OCI-LY1 (cell line): ENCODE measurements at regions not wholly inside any gene's neighbourhood (a gene's known extent, or its start where the extent isn't known, plus 50 kb on each side); places are given as distances from the start of the nearest gene placed in this dataset.

ENCODE experiments used
- H2AFZ ChIP-seq: fragments of 200-600 bp; sonication (generic), shearing (Covaris generic); 2 replicates; pipeline ENCODE4 v1.6.0; 2014; ENCODE audit warnings: antibody characterized with exemption, mild to moderate bottlenecking, low read length
- H3F3A ChIP-seq: fragments of 200-600 bp; sonication (generic), shearing (Covaris generic); 2 replicates; pipeline ENCODE4 v1.6.0; 2014; ENCODE audit warnings: mild to moderate bottlenecking, antibody characterized with exemption, low read length, moderate library complexity; ENCODE audit not compliant: insufficient read depth
- H3K27ac ChIP-seq: fragments of 200-600 bp; sonication (generic); 2 replicates; pipeline ENCODE4 v1.5.1; 2014; ENCODE audit warnings: low read length, mixed run types, mild to moderate bottlenecking, low read depth; ENCODE audit not compliant: poor library complexity, severe bottlenecking
- H3K27me3 ChIP-seq: fragments of 200-600 bp; sonication (generic); 2 replicates; pipeline ENCODE4 v1.6.0; 2014; ENCODE audit warnings: antibody characterized with exemption, mild to moderate bottlenecking, low read length, moderate library complexity; ENCODE audit not compliant: insufficient read depth
- H3K36me3 ChIP-seq: fragments of 200-600 bp; sonication (generic); 2 replicates; pipeline ENCODE4 v1.6.1; 2014; ENCODE audit warnings: mild to moderate bottlenecking, antibody characterized with exemption, low read length, moderate library complexity, mixed read lengths; ENCODE audit not compliant: insufficient read depth
- H3K4me1 ChIP-seq: fragments of 200-600 bp; sonication (generic); 2 replicates; pipeline ENCODE4 v1.5.1; 2014; ENCODE audit warnings: mild to moderate bottlenecking, low read length, moderate library complexity; ENCODE audit not compliant: insufficient read depth, severe bottlenecking
- H3K4me2 ChIP-seq: fragments of 200-600 bp; sonication (generic), shearing (Covaris generic); 2 replicates; pipeline ENCODE4 v1.6.1; 2014; ENCODE audit warnings: low read length
- H3K4me3 ChIP-seq: fragments of 200-600 bp; sonication (generic); 2 replicates; pipeline ENCODE4 v1.5.1; 2014; ENCODE audit warnings: low read length, low read depth, mild to moderate bottlenecking, mixed read lengths; ENCODE audit not compliant: poor library complexity, severe bottlenecking
- H3K79me2 ChIP-seq: fragments of 200-600 bp; shearing (Covaris generic); 2 replicates; pipeline ENCODE4 v1.6.1; 2016; ENCODE audit warnings: mixed run types, low read length, mixed read lengths; ENCODE audit not compliant: insufficient read depth
- H3K9ac ChIP-seq: fragments of 200-600 bp; sonication (generic), shearing (Covaris generic); 2 replicates; pipeline ENCODE4 v1.6.1; 2014; ENCODE audit warnings: mild to moderate bottlenecking, low read length, mixed read lengths
- H3K9me2 ChIP-seq: fragments of 200-600 bp; sonication (generic), shearing (Covaris generic); 2 replicates; pipeline ENCODE4 v1.6.1; 2014; ENCODE audit warnings: low read depth, mild to moderate bottlenecking, low read length, mixed read lengths
- H3K9me3 ChIP-seq: fragments of 200-600 bp; shearing (Covaris generic); 2 replicates; pipeline ENCODE4 v1.6.1; 2014; ENCODE audit warnings: low read length, mixed read lengths
- H4K20me1 ChIP-seq: fragments of 200-600 bp; sonication (generic), shearing (Covaris generic); 2 replicates; pipeline ENCODE4 v1.6.0; 2016; ENCODE audit warnings: mild to moderate bottlenecking, low read length; ENCODE audit not compliant: insufficient read depth
- EZH2 ChIP-seq: fragments of 200-600 bp; sonication (generic), shearing (Covaris generic); IDR thresholded peaks from 2 replicates; pipeline ENCODE4 v1.8.0; 2017; ENCODE audit warnings: borderline replicate concordance, mixed run types, mild to moderate bottlenecking, antibody characterized with exemption, low read length, moderate library complexity, mixed read lengths
- TF ChIP-seq, protein P1 (sequence below): fragments of 200-600 bp; sonication (generic), shearing (Covaris generic); IDR thresholded peaks from 2 replicates; pipeline ENCODE4 v1.5.1; 2017; ENCODE audit warnings: mild to moderate bottlenecking, antibody characterized with exemption, low read length, moderate library complexity, mixed read lengths

DNA sequence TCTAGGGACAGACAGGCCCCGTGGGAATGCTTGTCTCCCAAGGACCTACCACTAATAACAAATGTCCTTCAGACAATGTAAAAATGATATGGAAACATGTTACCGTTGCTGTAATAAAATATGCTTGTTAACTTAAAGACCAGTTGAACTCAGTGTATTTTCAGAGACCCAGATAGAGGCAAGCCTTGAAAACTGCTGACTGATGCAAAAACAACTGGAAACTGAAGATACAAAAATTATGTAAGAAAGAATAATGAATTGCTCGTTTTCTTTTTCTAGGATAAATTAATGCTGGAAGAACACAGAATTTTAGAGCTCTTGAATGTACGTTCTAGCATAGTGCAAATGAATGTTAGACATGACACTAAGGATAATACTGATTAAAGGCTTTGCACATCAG, 311.5 kb upstream of the MAN1A1 start:
- H3K27ac ChIP-seq: no peak overlapping the region
- no peaks in the 10 kb centered on the region for H3K36me3 ChIP-seq
- no peaks in the 10 kb centered on the region for H3F3A ChIP-seq
- no peaks in the 10 kb centered on the region for H3K9me3 ChIP-seq
- H3K4me2 ChIP-seq: no peak overlapping the region
- H3K79me2 ChIP-seq: no peaks in the 10 kb centered on the region
- no peak overlapping the region for H3K9ac ChIP-seq
- H3K4me3 ChIP-seq: no peak overlapping the region
- no peaks in the 10 kb centered on the region for H4K20me1 ChIP-seq
- TF ChIP-seq, protein P1, sequence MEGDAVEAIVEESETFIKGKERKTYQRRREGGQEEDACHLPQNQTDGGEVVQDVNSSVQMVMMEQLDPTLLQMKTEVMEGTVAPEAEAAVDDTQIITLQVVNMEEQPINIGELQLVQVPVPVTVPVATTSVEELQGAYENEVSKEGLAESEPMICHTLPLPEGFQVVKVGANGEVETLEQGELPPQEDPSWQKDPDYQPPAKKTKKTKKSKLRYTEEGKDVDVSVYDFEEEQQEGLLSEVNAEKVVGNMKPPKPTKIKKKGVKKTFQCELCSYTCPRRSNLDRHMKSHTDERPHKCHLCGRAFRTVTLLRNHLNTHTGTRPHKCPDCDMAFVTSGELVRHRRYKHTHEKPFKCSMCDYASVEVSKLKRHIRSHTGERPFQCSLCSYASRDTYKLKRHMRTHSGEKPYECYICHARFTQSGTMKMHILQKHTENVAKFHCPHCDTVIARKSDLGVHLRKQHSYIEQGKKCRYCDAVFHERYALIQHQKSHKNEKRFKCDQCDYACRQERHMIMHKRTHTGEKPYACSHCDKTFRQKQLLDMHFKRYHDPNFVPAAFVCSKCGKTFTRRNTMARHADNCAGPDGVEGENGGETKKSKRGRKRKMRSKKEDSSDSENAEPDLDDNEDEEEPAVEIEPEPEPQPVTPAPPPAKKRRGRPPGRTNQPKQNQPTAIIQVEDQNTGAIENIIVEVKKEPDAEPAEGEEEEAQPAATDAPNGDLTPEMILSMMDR: no peak
- TF ChIP-seq EZH2: no peak
- no peaks in the 10 kb centered on the region for H3K27me3 ChIP-seq
- H3K9me2 ChIP-seq: no peaks in the 10 kb centered on the region
- no peak overlapping the region for H2AFZ ChIP-seq
- H3K4me1 ChIP-seq: no peaks in the 10 kb centered on the region

DNA sequence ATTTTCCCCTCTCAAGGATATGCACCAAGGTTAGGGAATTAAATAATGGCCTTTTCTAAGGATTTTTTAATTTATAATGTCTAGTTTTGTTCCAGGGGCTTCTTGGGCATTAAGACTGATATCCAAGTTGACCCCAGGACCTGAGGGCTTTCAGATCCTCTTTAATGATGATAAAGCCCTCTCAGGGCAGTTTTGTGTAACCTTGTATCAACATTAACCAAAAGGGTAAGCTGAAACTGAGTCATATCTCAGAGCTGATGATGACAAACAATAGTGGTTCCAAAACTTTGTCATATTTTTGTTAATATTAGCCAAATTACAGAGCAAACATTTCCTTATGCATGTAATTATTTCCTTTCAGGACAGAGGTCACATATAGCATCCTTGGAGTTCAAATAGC, 309.4 kb upstream of the MAN1A1 start:
- H3K4me2 ChIP-seq: no peak overlapping the region
- no peaks in the 10 kb centered on the region for H3K9me3 ChIP-seq
- H3K36me3 ChIP-seq: no peaks in the 10 kb centered on the region
- H3K9ac ChIP-seq: no peak overlapping the region
- no peaks in the 10 kb centered on the region for H3K79me2 ChIP-seq
- H2AFZ ChIP-seq: no peak overlapping the region
- H3K9me2 ChIP-seq: no peaks in the 10 kb centered on the region
- no peaks in the 10 kb centered on the region for H3F3A ChIP-seq
- no peaks in the 10 kb centered on the region for H4K20me1 ChIP-seq
- no peak overlapping the region for H3K27ac ChIP-seq
- H3K4me1 ChIP-seq: no peaks in the 10 kb centered on the region
- no peak for TF ChIP-seq EZH2
- TF ChIP-seq, protein P1: no peak
- no peaks in the 10 kb centered on the region for H3K27me3 ChIP-seq
- H3K4me3 ChIP-seq: no peak overlapping the region

DNA sequence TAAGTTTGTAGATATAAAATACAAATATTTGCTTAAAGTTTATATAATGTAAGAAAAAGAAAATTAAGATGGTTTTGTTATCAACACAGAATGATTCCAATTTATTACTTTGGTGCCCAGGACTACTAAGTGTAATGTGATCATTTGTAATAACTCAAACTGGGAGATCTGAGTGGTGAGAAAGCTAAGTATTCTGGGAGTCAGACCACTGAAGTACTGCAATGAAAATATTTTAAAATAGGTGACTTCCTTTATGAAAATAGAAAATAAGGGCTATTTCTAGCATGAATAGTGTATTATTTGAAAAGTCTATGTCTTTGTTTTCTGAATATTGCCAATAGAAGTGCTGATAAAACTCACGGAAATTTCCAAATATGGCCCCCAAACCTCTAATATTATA, 305.6 kb upstream of the MAN1A1 start:
- TF ChIP-seq, protein P1: no peak
- TF ChIP-seq EZH2: no peak
- H3K4me2 ChIP-seq: no peak overlapping the region
- H3K4me1 ChIP-seq: no peaks in the 10 kb centered on the region
- H3K9me2 ChIP-seq: no peaks in the 10 kb centered on the region
- H3K27ac ChIP-seq: no peak overlapping the region
- no peak overlapping the region for H3K4me3 ChIP-seq
- H3K36me3 ChIP-seq: no peaks in the 10 kb centered on the region
- H2AFZ ChIP-seq: no peak overlapping the region
- H3K9ac ChIP-seq: no peak overlapping the region
- H3K9me3 ChIP-seq: no peaks in the 10 kb centered on the region
- H3F3A ChIP-seq: no peaks in the 10 kb centered on the region
- no peaks in the 10 kb centered on the region for H4K20me1 ChIP-seq
- no peaks in the 10 kb centered on the region for H3K79me2 ChIP-seq
- no peaks in the 10 kb centered on the region for H3K27me3 ChIP-seq
